HG03520 (cell line): ENCODE measurements at regions not wholly inside any gene's neighbourhood (a gene's known extent, or its start where the extent isn't known, plus 50 kb on each side); places are given as distances from the start of the nearest gene placed in this dataset.

Source experiments
- ATAC-seq: cut with Tn5 transposase; IDR thresholded peaks from one replicate; pipeline ENCODE4 v1.9.1; 2021; ENCODE audit warnings: mild to moderate bottlenecking, moderate library complexity; ENCODE audit not compliant: unreplicated experiment

DNA sequence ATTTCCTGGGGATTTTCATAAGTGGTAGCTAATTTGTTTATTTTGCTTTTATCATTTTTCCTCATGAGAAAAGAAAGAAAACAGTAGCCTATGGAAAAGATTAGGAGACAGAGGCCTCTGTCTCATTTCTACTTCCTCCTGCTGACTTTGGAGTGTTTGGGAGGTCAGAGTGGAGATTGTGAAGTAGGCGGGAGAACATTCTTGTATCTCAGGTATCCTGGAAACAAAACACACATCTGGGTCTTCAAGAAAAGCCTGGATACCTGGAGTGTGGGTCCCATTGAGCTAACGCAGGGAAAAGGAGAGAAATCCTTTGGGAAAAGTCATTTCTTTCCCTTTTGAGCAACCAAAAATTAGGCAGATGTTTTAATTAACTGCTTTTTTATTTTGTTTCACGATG lies 161.5 kb upstream of the DMAC1 start:
- ATAC-seq, result no peak

DNA sequence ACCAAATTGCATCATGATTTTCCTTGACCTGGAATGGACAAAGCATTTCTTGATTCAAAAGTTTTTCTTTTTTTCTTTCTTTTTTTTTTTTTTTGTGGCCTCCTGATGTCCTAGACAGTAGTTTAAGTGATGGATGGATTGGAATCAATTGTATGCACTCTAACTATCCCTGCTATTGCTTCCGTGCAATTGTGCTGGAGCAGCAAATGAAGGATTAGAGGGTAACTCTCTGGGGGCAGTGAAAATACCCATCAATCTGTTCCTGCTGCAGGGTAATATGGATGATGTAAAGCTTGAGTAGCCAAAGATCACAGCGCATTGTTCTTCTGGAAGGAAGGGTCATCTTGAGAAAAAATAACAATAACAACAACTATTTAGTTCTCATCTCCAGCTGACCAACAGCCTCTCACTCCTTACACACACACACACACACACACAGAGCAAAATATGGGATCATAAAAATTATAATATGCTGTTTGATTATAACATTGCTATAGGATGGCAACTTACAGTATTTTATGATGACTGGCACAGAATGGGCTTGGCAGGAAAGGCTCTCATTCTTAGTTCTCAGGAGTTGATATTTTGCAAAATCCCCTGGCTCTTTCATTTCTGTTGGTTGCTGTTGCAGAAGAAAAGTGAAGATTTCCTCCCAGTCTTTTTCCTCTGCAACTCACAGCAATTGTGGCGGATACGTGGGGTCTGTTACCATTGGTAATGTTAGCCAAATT lies 160.9 kb upstream of the DMAC1 start:
- ATAC-seq, result no peak

DNA sequence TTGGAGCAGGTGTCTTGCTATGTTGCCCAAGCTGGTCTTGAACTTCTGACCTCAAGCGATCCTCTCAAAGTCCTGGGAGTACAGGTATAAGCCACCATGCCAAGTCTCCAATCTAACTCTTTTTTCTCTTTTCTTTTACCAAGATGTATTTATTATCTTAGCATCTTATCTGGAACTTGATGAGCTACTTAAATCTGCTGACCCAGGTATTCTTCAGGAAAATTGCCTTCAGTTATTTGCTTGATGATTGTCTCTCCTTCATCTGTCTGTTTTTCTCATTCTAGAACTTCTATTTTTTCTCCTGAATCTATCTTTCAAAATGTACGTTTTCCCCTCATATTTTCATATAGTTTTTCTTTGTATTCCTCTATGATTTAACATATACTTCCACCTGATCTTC lies 158.2 kb upstream of the DMAC1 start:
- ATAC-seq, result no peak

DNA sequence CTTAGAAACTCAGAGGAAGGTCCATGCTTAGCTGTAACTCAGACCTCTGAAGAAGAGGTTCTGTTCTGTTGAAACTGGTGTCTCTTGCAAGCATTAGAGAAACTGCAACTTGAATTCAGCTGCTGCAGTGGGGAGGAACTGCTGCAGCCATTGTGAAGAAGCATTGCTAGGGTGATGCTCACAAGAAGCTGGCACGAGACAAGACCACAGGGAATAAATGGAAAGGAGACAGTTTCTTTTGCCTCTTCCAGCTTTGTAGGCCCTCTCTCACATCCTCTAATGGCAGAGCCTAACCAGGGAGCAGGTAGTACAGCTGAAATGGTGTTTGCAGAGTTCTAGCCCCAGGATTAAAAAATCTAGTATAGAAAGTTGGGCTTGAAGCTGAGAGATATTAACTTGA lies 148.0 kb upstream of the DMAC1 start:
- ATAC-seq, result no peak

DNA sequence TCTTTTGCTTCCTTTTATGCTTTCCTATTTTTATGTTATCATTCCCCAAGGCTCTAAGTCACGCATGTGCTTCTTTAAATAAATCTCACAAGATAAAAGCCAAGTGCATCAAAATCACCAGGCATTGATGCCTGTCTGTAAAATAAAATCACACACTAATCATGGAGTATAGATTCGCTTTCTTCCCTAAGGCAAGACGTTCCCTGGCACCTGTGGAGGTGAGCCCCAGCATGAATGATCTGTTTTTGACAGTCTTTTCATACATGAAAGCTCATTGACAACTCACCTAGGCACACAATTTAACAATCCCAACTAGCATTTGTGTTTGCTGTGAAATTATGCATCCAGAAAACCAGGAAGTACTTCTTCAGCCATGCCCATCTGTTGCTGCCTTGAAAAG lies 146.9 kb upstream of the DMAC1 start:
- no peak for ATAC-seq

DNA sequence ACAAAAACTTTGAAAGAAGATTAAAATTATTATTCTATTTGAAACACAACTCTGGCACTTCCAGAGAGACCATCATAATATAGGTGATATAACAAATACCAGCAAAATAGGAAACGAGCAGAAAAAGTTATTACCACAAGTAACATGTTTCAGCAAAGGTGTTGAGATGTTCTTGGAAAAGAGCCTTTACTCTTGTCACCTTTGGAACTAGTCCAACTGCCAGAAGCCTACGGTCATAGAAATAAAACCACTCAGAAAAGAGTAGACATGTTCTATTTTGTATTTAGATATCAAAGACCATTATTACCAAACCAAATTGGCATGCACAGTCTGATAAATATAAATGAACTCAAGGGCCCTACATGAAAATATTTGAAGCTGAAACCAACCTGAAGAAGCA lies 145.0 kb upstream of the DMAC1 start:
- no peak for ATAC-seq

DNA sequence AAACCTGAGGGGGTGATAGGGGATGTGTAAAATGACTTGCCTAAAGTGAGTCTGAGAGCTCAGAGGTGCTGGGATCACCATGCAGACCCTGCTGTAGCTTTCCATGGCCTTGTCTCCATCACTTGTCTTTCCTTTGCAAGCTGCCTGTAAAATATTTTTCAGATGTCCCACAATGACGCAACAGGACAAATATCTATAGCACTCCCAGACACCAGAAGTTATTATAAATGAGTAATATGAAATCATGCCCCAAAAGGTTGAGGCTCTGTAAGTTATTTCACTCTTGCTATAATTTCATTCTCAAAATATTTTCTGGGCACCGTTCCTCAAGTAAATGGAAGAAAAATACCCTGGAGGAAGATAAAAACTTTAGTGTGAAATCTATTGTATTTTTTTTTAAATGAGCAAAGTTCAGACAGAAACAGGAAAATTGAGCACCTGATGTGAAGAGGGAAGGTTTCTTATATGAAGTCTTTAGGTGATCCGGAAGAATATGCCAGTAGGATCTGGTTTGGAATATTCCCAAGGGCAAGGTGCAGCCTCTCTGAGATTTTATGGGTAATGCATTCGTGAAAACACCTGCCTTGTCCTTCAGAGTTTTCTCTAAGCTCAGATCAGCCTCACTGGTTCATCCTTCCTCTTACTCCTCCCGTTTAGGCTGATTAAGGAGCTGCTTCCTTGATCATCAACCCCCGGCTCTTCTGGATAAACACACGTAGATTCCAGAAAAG lies 138.3 kb upstream of the DMAC1 start:
- ATAC-seq, result no peak

DNA sequence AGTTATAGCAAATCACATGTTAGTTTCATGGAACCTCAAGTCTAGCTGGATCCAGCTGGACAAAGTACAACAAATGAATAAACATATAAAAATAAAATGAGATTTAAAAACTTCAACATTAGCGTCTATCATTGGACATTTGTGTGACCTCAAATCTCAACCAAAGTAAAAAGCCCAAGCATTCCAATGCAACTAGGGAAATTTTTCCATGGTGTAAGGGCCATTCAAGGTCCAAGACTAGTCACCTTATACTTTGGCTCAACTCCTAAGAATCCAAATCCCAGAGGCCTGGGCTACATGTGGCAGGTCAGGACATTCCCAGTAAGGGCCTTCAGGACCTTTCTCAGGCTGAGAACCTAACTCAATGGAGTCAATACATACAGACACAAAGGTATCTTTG lies 137.4 kb upstream of the DMAC1 start:
- no peak for ATAC-seq

DNA sequence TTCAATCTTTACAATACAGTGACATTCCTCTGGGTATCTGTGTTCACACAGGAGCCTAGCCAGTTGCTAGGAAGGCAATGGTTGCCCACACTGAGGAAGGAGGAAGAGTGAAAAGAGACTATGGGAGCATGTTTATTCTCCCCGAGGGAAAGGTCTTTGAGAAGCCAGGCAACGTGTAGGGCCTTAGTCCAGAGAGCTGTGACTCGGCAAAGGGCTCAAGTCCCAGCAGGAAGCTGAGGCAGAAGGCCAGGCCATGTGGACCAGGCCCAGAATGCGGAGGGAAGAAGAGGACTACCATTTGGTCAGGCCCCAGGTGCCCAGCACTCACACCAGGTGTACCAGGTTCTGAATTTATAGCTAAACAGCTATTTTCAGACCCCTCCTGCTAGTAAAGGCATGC lies 136.6 kb upstream of the DMAC1 start:
- no peak for ATAC-seq

DNA sequence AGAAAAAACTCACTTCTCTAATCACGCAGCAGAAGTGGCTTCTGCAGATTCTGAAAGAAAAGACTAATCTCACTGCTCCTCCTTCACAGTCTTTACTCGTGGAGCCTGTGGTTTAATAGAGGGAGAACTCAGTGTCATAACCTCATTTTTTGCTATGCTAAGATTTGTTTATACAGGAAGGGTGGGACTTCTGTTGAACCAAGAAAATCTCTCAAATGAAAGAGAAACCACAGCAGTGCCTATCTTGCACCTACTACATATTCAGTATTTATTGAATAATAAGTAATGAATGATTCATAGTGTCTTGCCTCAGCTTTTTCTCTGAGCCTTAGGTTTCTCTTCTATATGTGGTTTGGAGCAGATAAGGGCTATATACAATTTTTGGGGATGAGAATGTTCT lies 136.1 kb upstream of the DMAC1 start:
- no peak for ATAC-seq

DNA sequence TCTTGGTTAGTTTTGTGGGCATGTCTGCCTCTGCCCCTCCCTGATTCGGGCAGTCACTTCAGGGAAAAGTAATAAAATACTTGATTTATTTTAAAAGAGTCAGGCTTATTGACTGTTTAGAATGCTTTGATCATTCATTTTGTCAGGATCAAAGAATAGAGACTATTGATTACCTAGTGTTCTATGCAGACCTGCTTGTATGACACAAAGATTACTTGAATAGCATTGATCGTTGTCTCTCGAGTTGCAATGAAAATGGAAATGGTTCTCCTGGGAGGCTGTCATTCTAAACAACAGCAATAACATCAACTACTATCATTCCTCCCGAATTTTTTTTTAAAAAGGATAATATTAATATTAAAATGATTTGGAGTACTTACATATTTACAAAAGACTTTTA lies 133.2 kb upstream of the DMAC1 start:
- ATAC-seq, result no peak

DNA sequence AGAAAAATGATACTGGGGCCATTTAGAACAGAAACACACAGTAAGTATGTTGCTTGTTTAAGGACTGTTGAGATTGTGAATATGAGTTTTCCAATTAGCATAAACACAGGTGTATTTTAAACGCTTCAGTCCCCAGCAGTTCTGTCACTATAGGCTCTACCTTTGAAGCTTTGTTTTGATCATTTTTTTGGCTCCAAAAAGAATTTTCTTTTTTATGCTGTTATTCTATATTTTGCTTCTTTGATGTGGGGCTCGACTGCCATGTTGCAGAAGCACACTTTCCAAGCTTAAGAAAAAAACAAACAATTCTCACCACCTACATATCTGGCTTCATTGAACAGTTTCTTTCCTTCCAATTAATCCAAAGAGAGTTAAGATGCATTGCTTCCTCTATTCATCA lies 131.0 kb upstream of the DMAC1 start:
- ATAC-seq, result no peak

DNA sequence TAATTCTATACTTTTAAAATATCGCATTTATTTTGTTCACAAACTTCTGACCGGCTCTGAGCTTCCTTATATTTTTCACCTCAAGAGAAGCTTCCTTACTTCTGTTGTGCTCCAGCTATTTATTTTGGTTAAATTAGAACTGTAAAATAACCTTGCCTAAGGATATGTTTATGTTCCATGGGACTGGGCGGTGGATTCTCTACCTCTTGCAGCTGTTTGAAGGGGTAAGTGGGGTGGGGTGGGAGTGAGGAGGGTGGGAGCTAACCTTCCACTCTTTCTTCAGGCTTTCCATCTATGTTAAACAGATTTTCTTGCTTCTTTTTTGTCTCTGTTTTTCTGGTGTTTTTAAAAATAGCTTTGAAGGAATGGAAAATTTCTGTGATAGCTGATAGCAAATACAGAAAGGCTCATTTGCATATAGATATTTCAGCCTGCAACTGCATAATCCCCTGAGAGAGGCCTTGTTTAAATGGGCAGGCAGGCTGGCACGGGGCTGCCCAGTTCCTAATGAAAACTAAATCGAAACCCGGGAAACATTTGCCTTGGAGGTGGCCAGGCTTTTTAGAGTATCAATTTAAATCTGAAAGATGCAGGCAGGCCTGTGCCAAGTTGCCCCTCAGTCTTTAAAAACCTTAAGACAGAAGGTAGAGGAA lies 122.1 kb upstream of the DMAC1 start:
- ATAC-seq, result no peak

DNA sequence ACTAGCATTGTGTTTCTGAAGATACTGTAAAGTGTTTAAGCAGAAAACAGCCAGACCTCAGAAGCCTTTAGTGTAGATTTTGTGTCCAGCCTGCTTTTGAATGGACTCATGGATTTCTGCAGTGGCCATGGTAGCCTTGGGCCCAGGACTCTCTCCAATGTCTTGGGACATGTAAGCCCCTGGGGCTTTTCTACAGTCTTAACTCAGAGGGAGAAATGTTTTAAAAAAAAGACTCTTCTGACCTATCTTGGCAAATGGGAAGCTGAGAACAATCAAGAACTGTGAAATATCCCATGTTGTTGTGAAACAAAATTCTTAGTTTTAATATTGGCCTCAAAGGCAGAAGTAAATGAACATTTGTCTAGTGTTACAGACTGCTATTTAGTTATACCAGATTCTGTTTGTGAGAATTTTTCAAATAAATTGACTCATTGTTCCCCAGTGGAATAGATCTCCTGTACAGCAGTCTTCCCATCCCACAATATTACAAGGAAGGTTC lies 112.5 kb upstream of the DMAC1 start:
- ATAC-seq, result no peak

DNA sequence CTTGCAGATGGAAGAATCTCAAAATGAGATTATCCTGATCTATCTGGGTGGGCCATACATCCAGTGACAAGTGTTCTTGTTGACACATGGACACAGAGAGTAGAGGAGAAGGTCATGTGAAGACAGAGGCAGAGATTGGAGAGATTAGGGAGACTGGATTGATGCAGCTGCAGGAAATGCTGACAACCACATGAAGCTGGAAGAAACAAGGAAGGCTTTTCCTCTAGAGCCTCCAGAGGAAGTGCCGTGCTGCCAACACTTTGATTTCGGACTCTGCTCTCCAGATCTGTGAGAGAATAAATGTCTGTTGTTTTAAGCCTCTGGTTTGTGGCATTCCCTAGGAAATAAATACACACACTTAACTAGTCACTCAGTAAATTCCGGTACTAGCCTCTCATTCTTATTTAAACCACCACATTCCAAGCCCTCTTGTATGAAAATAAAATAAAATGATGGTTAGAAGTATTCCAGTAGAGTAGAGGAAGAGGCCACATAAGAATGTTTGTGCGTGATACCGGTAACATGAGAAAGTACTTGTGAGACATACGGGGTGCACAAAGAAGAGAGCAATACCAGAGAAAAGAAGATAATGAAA lies 110.9 kb upstream of the DMAC1 start:
- no peak for ATAC-seq

DNA sequence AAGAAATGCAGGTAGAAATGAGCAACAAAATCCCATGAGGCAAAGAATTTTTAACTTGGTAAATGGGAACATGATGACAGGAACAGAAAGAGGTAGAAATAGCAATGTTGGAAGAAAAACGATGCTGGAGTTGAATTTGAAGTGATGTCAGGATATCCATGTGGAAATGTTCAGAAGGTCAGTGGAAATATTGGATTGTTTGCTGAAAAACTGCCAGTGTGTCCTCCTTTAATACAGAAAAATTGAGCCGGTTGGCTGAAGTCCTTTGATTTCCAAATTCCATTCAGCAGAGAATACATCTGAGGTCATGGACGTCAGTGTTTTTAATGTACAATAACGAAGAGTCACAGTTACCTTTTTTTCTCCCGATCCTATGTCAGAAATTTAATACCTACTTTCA lies 110.0 kb upstream of the DMAC1 start:
- no peak for ATAC-seq

DNA sequence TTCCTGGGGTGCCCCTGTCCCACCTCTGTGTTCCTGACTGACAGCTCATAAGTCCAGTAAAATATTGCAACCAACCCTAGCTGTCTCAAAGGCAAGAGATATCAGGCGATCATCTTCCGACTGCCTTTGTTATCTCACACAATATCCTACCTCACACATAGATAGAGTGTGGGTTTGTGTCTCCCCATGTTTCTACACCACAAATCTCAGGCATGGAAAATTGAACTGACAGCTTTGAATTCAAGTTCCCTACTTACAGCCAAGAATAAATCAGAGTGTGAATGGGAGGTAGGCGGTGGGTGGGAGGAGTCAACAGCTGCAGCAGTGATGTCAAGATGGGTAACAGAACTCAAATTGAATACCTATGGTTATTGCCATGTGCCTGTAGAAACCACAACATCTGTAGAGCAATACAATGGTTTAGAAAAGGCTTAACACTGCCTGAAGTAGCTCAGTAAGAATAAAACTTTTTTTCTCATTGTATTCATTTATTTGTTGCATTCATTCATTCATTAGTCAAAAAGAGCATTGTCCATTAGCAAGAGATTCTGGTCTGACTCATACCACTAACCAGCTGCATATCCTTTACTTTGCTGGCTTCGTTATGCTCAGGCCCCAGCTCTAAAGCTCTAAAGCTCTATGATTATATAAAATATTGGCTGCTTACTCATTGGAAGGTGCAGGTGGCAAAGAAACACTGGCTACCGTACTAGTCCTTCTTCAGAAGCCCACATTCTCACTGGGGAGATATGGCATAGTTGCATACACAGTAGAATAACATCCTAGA lies 108.2 kb upstream of the DMAC1 start:
- ATAC-seq, result no peak

DNA sequence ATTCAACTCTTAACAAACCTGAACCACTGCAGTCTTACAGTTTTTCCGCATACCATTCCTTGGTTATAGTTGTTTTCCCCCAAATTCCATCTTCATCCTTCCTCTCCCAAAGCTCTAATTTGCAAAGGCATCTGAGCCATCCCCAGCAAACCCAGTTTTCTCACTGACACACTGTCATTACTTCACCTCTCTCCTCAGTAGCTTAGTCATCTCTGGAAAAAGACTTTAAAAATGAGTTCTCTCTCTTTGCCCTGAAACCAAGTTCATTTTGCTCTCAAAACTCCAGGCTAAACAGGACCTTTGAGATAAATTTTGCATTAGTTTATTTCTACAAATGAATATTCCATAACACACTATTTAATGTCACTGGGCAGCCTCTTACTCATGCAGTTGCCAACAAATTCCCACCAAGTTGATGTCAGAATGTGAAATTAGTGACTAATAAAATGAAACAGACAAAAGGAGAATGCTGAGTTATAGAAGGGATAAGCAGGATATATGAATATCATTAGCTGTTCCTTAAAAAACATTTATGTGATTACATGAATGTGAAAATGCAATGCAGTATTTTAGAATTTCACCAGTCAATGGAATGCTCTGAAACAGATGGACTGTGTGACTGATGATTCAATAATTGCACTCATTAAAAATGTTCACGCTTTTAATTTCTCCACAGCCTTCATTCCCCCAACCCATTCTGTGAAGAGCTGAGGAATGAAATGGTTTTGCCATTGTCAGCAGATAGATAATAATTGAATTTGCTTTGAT lies 107.4 kb upstream of the DMAC1 start:
- no peak for ATAC-seq

DNA sequence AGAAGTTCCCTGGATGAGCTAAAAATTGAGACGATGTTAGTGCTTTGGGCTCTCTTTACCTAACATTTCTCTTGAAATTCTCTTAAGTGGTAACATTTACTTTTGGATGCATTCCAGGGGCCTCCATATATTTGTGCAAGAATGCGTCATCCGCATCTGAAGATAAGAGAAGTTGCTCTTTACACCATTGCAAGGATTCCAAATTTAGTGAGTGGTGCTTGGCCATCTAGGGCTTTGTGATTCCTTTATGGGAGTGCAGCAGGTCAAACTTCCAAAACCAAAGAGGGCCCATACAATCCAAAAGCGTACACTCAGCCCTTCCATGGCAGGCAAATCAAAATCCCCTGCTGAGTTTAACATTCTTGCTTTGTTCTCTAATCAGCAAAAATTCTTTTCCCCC lies 102.0 kb upstream of the DMAC1 start:
- no peak for ATAC-seq

DNA sequence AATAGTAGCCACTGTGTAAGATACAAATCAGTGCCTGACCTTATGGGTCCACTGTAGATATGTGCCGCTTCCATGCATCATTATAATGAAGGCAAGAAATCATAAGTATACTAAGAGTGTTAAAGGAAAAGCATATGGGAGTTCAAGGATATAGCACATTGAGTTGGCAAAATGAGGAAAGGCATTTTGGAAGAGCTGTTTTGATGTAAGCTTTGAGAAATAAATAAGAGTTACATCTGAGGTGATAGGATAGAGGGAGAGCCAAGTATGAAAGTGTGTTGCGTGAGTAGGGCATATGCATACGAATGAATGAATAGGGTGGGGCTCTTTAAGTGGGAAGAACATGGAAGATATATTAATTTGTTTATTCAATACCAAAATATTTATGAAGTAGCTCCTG lies 101.0 kb upstream of the DMAC1 start:
- ATAC-seq, result no peak
